Gastroesophageal sphincter (tissue), 3 donors: ENCODE measurements at regions not wholly inside any gene's neighbourhood (a gene's known extent, or its start where the extent isn't known, plus 50 kb on each side); places are given as distances from the start of the nearest gene placed in this dataset.

ENCODE experiments used
- POLR2A ChIP-seq, 2 donors: fragments of 450-650 bp; IDR thresholded peaks; one replicate each; pipeline ENCODE4 v1.6.1; 2017; ENCODE audit warnings: antibody characterized with exemption in 2 of 2, mild to moderate bottlenecking in 2 of 2, moderate library complexity in 1 of 2
- TF ChIP-seq, protein P1 (sequence below), 4 experiments: fragments of 200-600 bp in 2 of 4; fragments of 450-650 bp in 2 of 4; sonication (generic) in 1 of 4; IDR thresholded peaks; one replicate each; pipeline ENCODE4 v1.5.1; 2017 to 2019; ENCODE audit warnings: antibody characterized with exemption in 4 of 4, mild to moderate bottlenecking in 2 of 4, moderate library complexity in 2 of 4

DNA sequence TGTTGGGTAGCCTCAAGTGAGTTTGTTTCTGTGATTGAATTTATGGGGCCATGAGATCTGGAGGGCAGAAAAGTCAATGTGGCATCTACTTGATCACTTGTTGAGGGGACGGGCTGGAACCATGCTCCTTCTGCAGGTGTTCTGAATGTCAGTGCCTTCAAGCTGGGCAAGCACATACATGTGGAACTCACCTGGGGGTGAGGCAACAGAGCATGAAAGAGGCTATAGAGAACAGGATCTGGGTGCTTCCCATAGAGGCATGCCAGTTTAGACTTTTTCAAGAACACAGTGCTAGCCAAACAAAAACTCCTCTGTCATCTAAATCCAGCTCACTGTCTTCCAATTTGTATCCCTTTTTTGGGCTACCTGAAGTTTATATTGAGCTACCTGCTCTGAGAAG, 77.8 kb upstream of the SLC35B3 start:
- TF ChIP-seq, protein P1, sequence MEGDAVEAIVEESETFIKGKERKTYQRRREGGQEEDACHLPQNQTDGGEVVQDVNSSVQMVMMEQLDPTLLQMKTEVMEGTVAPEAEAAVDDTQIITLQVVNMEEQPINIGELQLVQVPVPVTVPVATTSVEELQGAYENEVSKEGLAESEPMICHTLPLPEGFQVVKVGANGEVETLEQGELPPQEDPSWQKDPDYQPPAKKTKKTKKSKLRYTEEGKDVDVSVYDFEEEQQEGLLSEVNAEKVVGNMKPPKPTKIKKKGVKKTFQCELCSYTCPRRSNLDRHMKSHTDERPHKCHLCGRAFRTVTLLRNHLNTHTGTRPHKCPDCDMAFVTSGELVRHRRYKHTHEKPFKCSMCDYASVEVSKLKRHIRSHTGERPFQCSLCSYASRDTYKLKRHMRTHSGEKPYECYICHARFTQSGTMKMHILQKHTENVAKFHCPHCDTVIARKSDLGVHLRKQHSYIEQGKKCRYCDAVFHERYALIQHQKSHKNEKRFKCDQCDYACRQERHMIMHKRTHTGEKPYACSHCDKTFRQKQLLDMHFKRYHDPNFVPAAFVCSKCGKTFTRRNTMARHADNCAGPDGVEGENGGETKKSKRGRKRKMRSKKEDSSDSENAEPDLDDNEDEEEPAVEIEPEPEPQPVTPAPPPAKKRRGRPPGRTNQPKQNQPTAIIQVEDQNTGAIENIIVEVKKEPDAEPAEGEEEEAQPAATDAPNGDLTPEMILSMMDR (IDR thresholded peaks at IDR 0.05) = no peak
- no peak for TF ChIP-seq POLR2A (IDR thresholded peaks at IDR 0.05)
